ENCODE measurements at regions not wholly inside any gene's neighbourhood (a gene's known extent, or its start where the extent isn't known, plus 50 kb on each side); places are given as distances from the start of the nearest gene placed in this dataset.

- TF ChIP-seq CTCF (IDR thresholded peaks at IDR 0.05) (no peak), REST (IDR thresholded peaks at IDR 0.05; ENCODE audit: insufficient read depth in 1 of 2, low read depth in 2 of 2, low read length in 1 of 2) (no peak), TCF7L2 (IDR thresholded peaks at IDR 0.05; ENCODE audit: low read depth, low read length) (no peak)
These were observed 291.0 kb upstream of the CNTN3 start for GRCh38 chr3:74905478-74905877.

Measured in Panc1 (cell line).